ENCODE measurements at regions not wholly inside any gene's neighbourhood (a gene's known extent, or its start where the extent isn't known, plus 50 kb on each side); places are given as distances from the start of the nearest gene placed in this dataset.

- in situ Hi-C loops (cut with HindIII; ENCODE audit: low pct_unique_long_range_greater_than_20kb, low sequenced_read_pairs) (no loop called here), intact Hi-C loops (cut with micrococcal nuclease; ENCODE audit: unreplicated experiment) (no loop called here)
Observed at GRCh38 chr6:44665143-44665542, 277.6 kb downstream of the CDC5L start.

GRCh38 chr6:44665683-44666082 is 278.2 kb downstream of the CDC5L start:
- Histone ChIP-seq H3K4me3 (ENCODE audit: low read depth in 2 of 2, low read length in 2 of 2) (no peak overlapping the region), H3K4me1 (ENCODE audit: control insufficient read depth, insufficient read depth, low read length) (0 out of 2 replicates have a peak, but pooled peaks cover 5% of the 10 kb centered on the region), H3K27ac (ENCODE audit: low read length) (no peak overlapping the region), H3K36me3 (ENCODE audit: control insufficient read depth, insufficient read depth, low read length) (no peaks in the 10 kb centered on the region), H3K9me3 (ENCODE audit: control insufficient read depth, insufficient read depth, low read depth, low read length) (no peaks in the 10 kb centered on the region), H3K27me3 (ENCODE audit: control insufficient read depth, insufficient read depth, low read length) (no peaks in the 10 kb centered on the region)
- ChIA-PET POLR2A (interaction anchor here (0.5 kb wide), 1 partner anchor 757 kb away, joined by 11 read pairs; no protein-coding TSS in a partner anchor), CTCF (no interaction called here)
- intact Hi-C loops (cut with micrococcal nuclease; ENCODE audit: unreplicated experiment), result no loop called here
- no TSS peak for BruUV-seq (replicated peaks)
- DNase-seq (ENCODE audit: low read depth, low spot score), result no peak
- in situ Hi-C loops (cut with HindIII; ENCODE audit: low pct_unique_long_range_greater_than_20kb, low sequenced_read_pairs), result no loop called here
- ATAC-seq, result no peak
- TF ChIP-seq TCF7L2 (IDR thresholded peaks at IDR 0.05; ENCODE audit: low read depth, low read length), result no peak
- no peak for TF ChIP-seq POLR2AphosphoS5 (IDR thresholded peaks at IDR 0.05; ENCODE audit: low read depth, low read length)
- no peak for TF ChIP-seq CTCF (IDR thresholded peaks at IDR 0.05)
- TF ChIP-seq REST (IDR thresholded peaks at IDR 0.05; ENCODE audit: insufficient read depth in 1 of 2, low read depth in 2 of 2, low read length in 1 of 2), result no peak
- TF ChIP-seq SIN3A (IDR thresholded peaks at IDR 0.05; ENCODE audit: borderline replicate concordance, insufficient read depth, low read depth, low read length), result no peak

More at GRCh38 chr6:44665143-44665542, 277.6 kb downstream of the CDC5L start:
- no peaks in the 10 kb centered on the region for H3K27me3 ChIP-seq (ENCODE audit: control insufficient read depth, insufficient read depth, low read length)
- TF ChIP-seq POLR2AphosphoS5 (IDR thresholded peaks at IDR 0.05; ENCODE audit: low read depth, low read length) (no peak), REST (IDR thresholded peaks at IDR 0.05; ENCODE audit: insufficient read depth in 1 of 2, low read depth in 2 of 2, low read length in 1 of 2) (no peak), TCF7L2 (IDR thresholded peaks at IDR 0.05; ENCODE audit: low read depth, low read length) (no peak), SIN3A (IDR thresholded peaks at IDR 0.05; ENCODE audit: borderline replicate concordance, insufficient read depth, low read depth, low read length) (no peak), CTCF (IDR thresholded peaks at IDR 0.05) (no peak)
- ATAC-seq (no peak), DNase-seq (ENCODE audit: low read depth, low spot score) (no peak)
- CTCF ChIA-PET, result no interaction called here
- no peak overlapping the region for H3K27ac ChIP-seq (ENCODE audit: low read length)
- H3K4me3 ChIP-seq (ENCODE audit: low read depth in 2 of 2, low read length in 2 of 2), result no peak overlapping the region
- H3K9me3 ChIP-seq (ENCODE audit: control insufficient read depth, insufficient read depth, low read depth, low read length), result no peaks in the 10 kb centered on the region
- 0 out of 2 replicates have a peak, but pooled peaks cover 5% of the 10 kb centered on the region for H3K4me1 ChIP-seq (ENCODE audit: control insufficient read depth, insufficient read depth, low read length)
- no TSS peak for BruUV-seq (replicated peaks)
- POLR2A ChIA-PET, result interaction anchor here (0.5 kb wide), 1 partner anchor 758 kb away, joined by 11 read pairs; no protein-coding TSS in a partner anchor
- H3K36me3 ChIP-seq (ENCODE audit: control insufficient read depth, insufficient read depth, low read length), result no peaks in the 10 kb centered on the region
